ENCODE measurements at regions not wholly inside any gene's neighbourhood (a gene's known extent, or its start where the extent isn't known, plus 50 kb on each side); places are given as distances from the start of the nearest gene placed in this dataset.

- no peak for TF ChIP-seq CTCF (IDR thresholded peaks at IDR 0.05)
- no peak for TF ChIP-seq POLR2A (IDR thresholded peaks at IDR 0.05)
- no peak for TF ChIP-seq POLR2AphosphoS5 (IDR thresholded peaks at IDR 0.05)
Measured at GRCh38 chr1:38555130-38555529, 304.4 kb downstream of the RRAGC start.

All from breast epithelium (tissue), 3 donors.